H1 (cell line): ENCODE measurements at regions not wholly inside any gene's neighbourhood (a gene's known extent, or its start where the extent isn't known, plus 50 kb on each side); places are given as distances from the start of the nearest gene placed in this dataset.

Source experiments
- CTCF ChIA-PET: fragments of 300-600 bp; sonication (Branson Sonifier 250); formaldehyde crosslinking; loops from one replicate; lab custom pipeline; 2021; ENCODE audit not compliant: partially characterized antibody; lab: Charles Lee
- POLR2A ChIA-PET: fragments of 300-600 bp; sonication (Branson Sonifier 250); formaldehyde crosslinking; loops from one replicate; lab custom pipeline; 2021; ENCODE audit warnings: inconsistent platforms; ENCODE audit not compliant: partially characterized antibody; lab: Charles Lee
- DNase-seq, 2 experiments: peaks; one replicate each; pipeline versions ENCODE4 v3.0.0 to v3.0.0-alpha.2; 2010 to 2022; ENCODE audit warnings: low spot score in 2 of 2, low read depth in 1 of 2, mixed read lengths in 1 of 2
- FAIRE-seq: peaks from 2 replicates; lab custom pipeline; 2011; peaks lifted over from hg19 to GRCh38; lab: Jason Lieb, UNC
- H2AFZ ChIP-seq: 2 replicates; pipeline ENCODE4 v1.8.1; 2012; ENCODE audit warnings: low read length, inconsistent platforms
- H2AK5ac ChIP-seq: 2 replicates; pipeline ENCODE4 v1.6.1; 2013; ENCODE audit warnings: low read depth, low read length
- H2BK120ac ChIP-seq: replicated peaks from 2 replicates; pipeline ENCODE3; 2013; ENCODE audit warnings: low read depth, low read length, inconsistent platforms
- H2BK12ac ChIP-seq: 2 replicates; pipeline ENCODE4 v1.6.1; 2013; ENCODE audit warnings: low read depth, low read length
- H2BK15ac ChIP-seq: 2 replicates; pipeline ENCODE4 v1.6.1; 2013; ENCODE audit warnings: low read length
- H2BK20ac ChIP-seq: 2 replicates; pipeline ENCODE4 v1.6.1; 2013; ENCODE audit warnings: low read length
- H2BK5ac ChIP-seq: 2 replicates; pipeline ENCODE4 v1.6.1; 2013; ENCODE audit warnings: low read depth, low read length
- H3K14ac ChIP-seq: 2 replicates; pipeline ENCODE4 v1.6.1; 2013; ENCODE audit warnings: inconsistent platforms; ENCODE audit not compliant: insufficient read length
- H3K18ac ChIP-seq: 2 replicates; pipeline ENCODE4 v1.6.1; 2013; ENCODE audit warnings: low read length; ENCODE audit errors: extremely low read depth
- H3K23ac ChIP-seq: 2 replicates; pipeline ENCODE4 v1.6.1; 2013; ENCODE audit warnings: inconsistent platforms; ENCODE audit not compliant: insufficient read length
- H3K23me2 ChIP-seq: 2 replicates; pipeline ENCODE4 v1.6.1; 2013; ENCODE audit warnings: low read depth, low read length
- H3K27ac ChIP-seq: 2 replicates; pipeline ENCODE4 v1.6.1; 2011; ENCODE audit warnings: low read depth, low read length, inconsistent platforms
- H3K27me3 ChIP-seq, 4 experiments: replicated peaks in 1 of 4; 1 replicate in 1 of 4; 2 replicates in 3 of 4; pipeline versions ENCODE4 v1.6.1 to v1.8.1; 2011 to 2013; ENCODE audit warnings: low read length in 3 of 4, mild to moderate bottlenecking in 3 of 4, inconsistent platforms in 2 of 4, mixed read lengths in 2 of 4, moderate library complexity in 1 of 4; ENCODE audit not compliant: control insufficient read depth in 3 of 4, insufficient read depth in 3 of 4; ENCODE audit errors: extremely low read depth in 1 of 4
- H3K36me3 ChIP-seq, 4 experiments: 2 replicates each; pipeline versions ENCODE4 v1.6.1 to v1.8.1; 2011 to 2013; ENCODE audit warnings: mild to moderate bottlenecking in 4 of 4, low read length in 3 of 4, moderate library complexity in 2 of 4, control low read depth in 1 of 4, inconsistent platforms in 1 of 4; ENCODE audit not compliant: insufficient read depth in 4 of 4, control insufficient read depth in 2 of 4
- H3K4ac ChIP-seq: replicated peaks from 2 replicates; pipeline ENCODE3; 2013; ENCODE audit warnings: low read length, low read depth, mixed read lengths, inconsistent platforms; ENCODE audit not compliant: insufficient read length
- H3K4me1 ChIP-seq, 4 experiments: replicated peaks in 1 of 4; 1 replicate in 1 of 4; 2 replicates in 3 of 4; pipeline versions ENCODE4 v1.6.1 to v1.8.1; 2011 to 2013; ENCODE audit warnings: low read length in 3 of 4, inconsistent platforms in 2 of 4, mixed read lengths in 1 of 4; ENCODE audit not compliant: insufficient read depth in 4 of 4, control insufficient read depth in 3 of 4
- H3K4me2 ChIP-seq, 2 experiments: 2 replicates each; pipeline versions ENCODE4 v1.6.1 to v1.8.1; 2011 to 2013; ENCODE audit warnings: low read depth in 2 of 2, low read length in 2 of 2, control low read depth in 1 of 2, inconsistent platforms in 1 of 2, mild to moderate bottlenecking in 1 of 2; ENCODE audit not compliant: insufficient read depth in 1 of 2
- H3K4me3 ChIP-seq, 4 experiments: fragments of 200-600, 300-600 bp in 1 of 4; sonication (generic), shearing (Covaris generic), sonication (Bioruptor Twin) in 1 of 4; 2 replicates each; pipeline versions ENCODE4 v1.5.1 to v1.8.1; 2011 to 2016; ENCODE audit warnings: low read length in 4 of 4, low read depth in 3 of 4, control low read depth in 2 of 4, inconsistent platforms in 2 of 4, mild to moderate bottlenecking in 2 of 4, mixed read lengths in 1 of 4, moderate library complexity in 1 of 4; ENCODE audit not compliant: insufficient read depth in 2 of 4; ENCODE audit errors: extremely low read depth in 1 of 4
- H3K56ac ChIP-seq: replicated peaks from 2 replicates; pipeline ENCODE3; 2013; ENCODE audit warnings: low read depth, mild to moderate bottlenecking, mixed read lengths, low read length, inconsistent platforms; ENCODE audit not compliant: insufficient read length
- H3K79me1 ChIP-seq: 2 replicates; pipeline ENCODE4 v1.6.1; 2013; ENCODE audit warnings: low read depth, low read length, control low read depth
- H3K79me2 ChIP-seq, 2 experiments: 2 replicates each; pipeline versions ENCODE4 v1.6.1 to v1.8.1; 2012 to 2013; ENCODE audit warnings: low read length in 2 of 2, mild to moderate bottlenecking in 2 of 2, inconsistent platforms in 1 of 2; ENCODE audit not compliant: insufficient read depth in 2 of 2, control insufficient read depth in 1 of 2
- H3K9ac ChIP-seq, 4 experiments: replicated peaks in 1 of 4; 1 replicate in 1 of 4; 2 replicates in 3 of 4; pipeline versions ENCODE4 v1.6.1 to v1.8.1; 2011 to 2013; ENCODE audit warnings: low read depth in 3 of 4, low read length in 3 of 4, control low read depth in 2 of 4, mild to moderate bottlenecking in 2 of 4, moderate library complexity in 2 of 4, inconsistent platforms in 1 of 4; ENCODE audit errors: extremely low read depth in 1 of 4
- H3K9me3 ChIP-seq, 2 experiments: 2 replicates each; pipeline versions ENCODE4 v1.6.1 to v1.8.1; 2012 to 2013; ENCODE audit warnings: mild to moderate bottlenecking in 2 of 2, moderate library complexity in 2 of 2, control low read depth in 1 of 2, inconsistent platforms in 1 of 2, low read depth in 1 of 2, low read length in 1 of 2, mixed read lengths in 1 of 2; ENCODE audit not compliant: insufficient read depth in 2 of 2
- H4K20me1 ChIP-seq, 2 experiments: replicated peaks in 1 of 2; 2 replicates each; pipeline versions ENCODE3 to v1.8.1; 2011 to 2013; ENCODE audit warnings: inconsistent platforms in 2 of 2, low read length in 2 of 2, mild to moderate bottlenecking in 1 of 2; ENCODE audit not compliant: insufficient read depth in 2 of 2, control insufficient read depth in 1 of 2
- H4K5ac ChIP-seq: 2 replicates; pipeline ENCODE4 v1.6.1; 2013; ENCODE audit warnings: low read length, low read depth, mixed read lengths, inconsistent platforms; ENCODE audit not compliant: insufficient read length
- H4K8ac ChIP-seq: 2 replicates; pipeline ENCODE4 v1.8.0; 2013; ENCODE audit warnings: mild to moderate bottlenecking, moderate library complexity, low read length, inconsistent platforms; ENCODE audit not compliant: insufficient read depth; ENCODE audit errors: extremely low read depth
- H4K91ac ChIP-seq: replicated peaks from 2 replicates; pipeline ENCODE3; 2013; ENCODE audit warnings: low read length, mixed read lengths, inconsistent platforms; ENCODE audit not compliant: insufficient read length
- BCL11A ChIP-seq, 2 experiments: IDR thresholded peaks; one replicate each; pipeline ENCODE4 v1.6.1; 2011; ENCODE audit warnings: low read depth in 2 of 2, low read length in 2 of 2, mild to moderate bottlenecking in 2 of 2
- CBX5 ChIP-seq: fragments of 300-800, 300-1000 bp; sonication (generic); IDR thresholded peaks from 2 replicates; pipeline ENCODE4 v1.7.1; 2016; ENCODE audit warnings: antibody characterized with exemption, low read length, low read depth
- CBX8 ChIP-seq: fragments of 300-800, 300-1000 bp; sonication (generic); IDR thresholded peaks from 2 replicates; pipeline ENCODE4 v1.7.1; 2016; ENCODE audit warnings: low read depth, low read length, borderline replicate concordance
- EGR1 ChIP-seq: IDR thresholded peaks from 2 replicates; pipeline ENCODE4 v1.6.1; 2011; ENCODE audit warnings: low read depth, low read length, borderline replicate concordance
- FOSL1 ChIP-seq: IDR thresholded peaks from 2 replicates; pipeline ENCODE4 v1.6.1; 2011; ENCODE audit warnings: mild to moderate bottlenecking, low read depth, low read length, moderate library complexity; ENCODE audit not compliant: insufficient read depth
- KDM5A ChIP-seq: fragments of 200-600 bp; IDR thresholded peaks from 2 replicates; pipeline ENCODE4 v1.7.1; 2012; ENCODE audit warnings: mild to moderate bottlenecking, low read length, inconsistent platforms, mixed read lengths
- SIN3A ChIP-seq, 2 experiments: IDR thresholded peaks in 1 of 2; conservative IDR thresholded peaks in 1 of 2; 2 replicates each; pipeline ENCODE4 v1.6.1; 2011 to 2012; ENCODE audit warnings: low read length in 2 of 2, improper control_type of control experiment in 1 of 2, low read depth in 1 of 2, mild to moderate bottlenecking in 1 of 2
- SIX5 ChIP-seq: IDR thresholded peaks from 2 replicates; pipeline ENCODE4 v1.6.1; 2011; ENCODE audit warnings: mild to moderate bottlenecking, low read depth, low read length
- SP1 ChIP-seq: IDR thresholded peaks from 2 replicates; pipeline ENCODE4 v1.6.1; 2011; ENCODE audit warnings: low read depth, low read length
- SP4 ChIP-seq: IDR thresholded peaks from 2 replicates; pipeline ENCODE4 v1.6.1; 2012; ENCODE audit warnings: low read length, inconsistent platforms
- SUZ12 ChIP-seq: fragments of 200-600 bp; sonication (generic); IDR thresholded peaks from 2 replicates; pipeline ENCODE4 v1.6.1; 2012; ENCODE audit warnings: mild to moderate bottlenecking, inconsistent platforms, low read length, moderate library complexity, mixed read lengths
- TEAD4 ChIP-seq: IDR thresholded peaks from 2 replicates; pipeline ENCODE4 v1.6.1; 2012; ENCODE audit warnings: low read depth, low read length, inconsistent platforms, mixed read lengths
- USF2 ChIP-seq: IDR thresholded peaks from 2 replicates; pipeline ENCODE4 v1.6.1; 2011; ENCODE audit warnings: low read length, improper control_type of control experiment
- WGBS, 2 experiments: shearing (Covaris generic) in 1 of 2; methylation state at CpG; one replicate each; pipeline versions ENCODE4 v1.1.6 to v1.1.7; 2013 to 2015; ENCODE audit warnings: low lambda C conversion rate in 2 of 2, mixed read lengths in 2 of 2, inconsistent platforms in 1 of 2, low coverage in 1 of 2, missing lambda C conversion rate in 1 of 2; ENCODE audit not compliant: insufficient replicate concordance in 2 of 2, insufficient coverage in 1 of 2, insufficient read length in 1 of 2; ENCODE audit errors: extremely low coverage in 1 of 2, missing lambda C conversion rate in 1 of 2; 5-methylcytosine and 5-hydroxymethylcytosine counted together

DNA sequence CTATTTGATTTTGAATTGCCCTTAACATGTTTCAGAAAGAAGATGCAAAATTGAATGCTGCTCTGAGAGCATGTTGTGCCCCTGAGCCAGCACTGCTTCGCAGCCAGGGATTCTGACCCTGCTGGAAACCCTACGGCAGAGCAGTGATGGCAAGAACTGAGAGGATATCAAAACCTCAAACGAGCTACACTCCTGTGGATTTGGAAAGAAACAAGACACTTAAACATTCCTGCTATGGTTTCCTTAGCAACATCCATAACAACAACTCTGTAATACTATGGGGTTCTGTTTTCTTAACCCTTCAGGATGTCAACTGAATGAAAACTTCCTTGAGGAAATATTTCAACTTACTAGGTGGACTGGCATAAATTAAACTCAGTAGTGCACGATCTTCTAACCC lies 649.1 kb downstream of the NYAP2 start:
- no peak overlapping the region for H3K4me3 ChIP-seq
- no peaks in the 10 kb centered on the region for H3K9me3 ChIP-seq
- H3K56ac ChIP-seq = no peak overlapping the region
- CTCF ChIA-PET = interaction anchor here (0.6 to 1.4 kb wide), 3 partner anchors 167 to 482 kb away, joined by 3 to 4 read pairs (median 3); no protein-coding TSS in a partner anchor
- H2BK15ac ChIP-seq = no peak overlapping the region
- H2BK5ac ChIP-seq = no peak overlapping the region
- TF ChIP-seq FOSL1 (no peak), SIX5 (no peak), CBX8 (no peak), SP1 (0 out of 2 replicates have a peak, but pooled peaks have one; percentile 36), KDM5A (no peak), TEAD4 (peak; percentile 52; the same call in 1 of the 2 replicates), SIN3A (conservative IDR thresholded peaks at IDR 0.05 in 1 of 2, IDR thresholded peaks at IDR 0.05 in 1 of 2; ENCODE audit: low read depth in 1 of 2, low read length in 2 of 2) (no peak), SP4 (no peak), CBX5 (no peak), USF2 (no peak), EGR1 (no peak), SUZ12 (no peak), BCL11A (IDR thresholded peaks at IDR 0.05; ENCODE audit: low read depth in 2 of 2, low read length in 2 of 2) (no peak)
- no peak overlapping the region; a peak in 1 of 4 replicates for H3K4me2 ChIP-seq
- peak overlapping the region; percentile 76 for H3K4ac ChIP-seq
- WGBS, 2 experiments = 74% methylated on average over 4 of the region's 4 CpGs; no CpG with 5 or more reads in 1 of the 2 experiments
- H4K20me1 ChIP-seq = no peaks in the 10 kb centered on the region
- H3K79me1 ChIP-seq = no peaks in the 10 kb centered on the region
- POLR2A ChIA-PET = no interaction called here
- H3K36me3 ChIP-seq = no peaks in the 10 kb centered on the region
- no peak overlapping the region for H2BK120ac ChIP-seq
- no peak overlapping the region for H2AK5ac ChIP-seq
- H3K23me2 ChIP-seq = no peaks in the 10 kb centered on the region
- no peak overlapping the region for H3K9ac ChIP-seq
- H3K4me1 ChIP-seq = no peaks in the 10 kb centered on the region
- H3K23ac ChIP-seq = no peak overlapping the region
- no peak overlapping the region for H3K18ac ChIP-seq
- no peak overlapping the region for H4K5ac ChIP-seq
- DNase-seq (no peak), FAIRE-seq (peak; percentile 28)
- H3K14ac ChIP-seq = no peak overlapping the region
- H3K79me2 ChIP-seq = no peaks in the 10 kb centered on the region
- H3K27me3 ChIP-seq = peaks cover 0 to 1% (median 0%) of the 10 kb centered on the region in 4 experiments; a peak in 1 of 7 replicates
- H4K91ac ChIP-seq = no peak overlapping the region
- no peak overlapping the region for H2BK12ac ChIP-seq
- H4K8ac ChIP-seq = no peak overlapping the region
- H2AFZ ChIP-seq = no peak overlapping the region
- no peak overlapping the region for H3K27ac ChIP-seq
- no peak overlapping the region for H2BK20ac ChIP-seq
